DMS53 treated with DMSO at 0.1 percent for 48 hours (cell line): ENCODE measurements at regions not wholly inside any gene's neighbourhood (a gene's known extent, or its start where the extent isn't known, plus 50 kb on each side); places are given as distances from the start of the nearest gene placed in this dataset.
"Not testable (repeated sequence)": the region's sequence is repeated elsewhere in the genome, so short reads cannot be mapped to it uniquely, and the experiment has no call there.

ENCODE experiments used
- DNase-seq: peaks from one replicate; lab custom pipeline; 2025; ENCODE audit not compliant: unreplicated experiment; lab: John Stamatoyannopoulos, UW

- DNase-seq, result no peak
Observed at GRCh38 chr22:25482091-25482760, 82.2 kb upstream of the GRK3 start.

- no peak for DNase-seq
Observed at GRCh38 chr22:25482868-25483639, 81.4 kb upstream of the GRK3 start.

- no peak for DNase-seq
Observed at GRCh38 chr22:25483931-25484330, 80.5 kb upstream of the GRK3 start.

DNA sequence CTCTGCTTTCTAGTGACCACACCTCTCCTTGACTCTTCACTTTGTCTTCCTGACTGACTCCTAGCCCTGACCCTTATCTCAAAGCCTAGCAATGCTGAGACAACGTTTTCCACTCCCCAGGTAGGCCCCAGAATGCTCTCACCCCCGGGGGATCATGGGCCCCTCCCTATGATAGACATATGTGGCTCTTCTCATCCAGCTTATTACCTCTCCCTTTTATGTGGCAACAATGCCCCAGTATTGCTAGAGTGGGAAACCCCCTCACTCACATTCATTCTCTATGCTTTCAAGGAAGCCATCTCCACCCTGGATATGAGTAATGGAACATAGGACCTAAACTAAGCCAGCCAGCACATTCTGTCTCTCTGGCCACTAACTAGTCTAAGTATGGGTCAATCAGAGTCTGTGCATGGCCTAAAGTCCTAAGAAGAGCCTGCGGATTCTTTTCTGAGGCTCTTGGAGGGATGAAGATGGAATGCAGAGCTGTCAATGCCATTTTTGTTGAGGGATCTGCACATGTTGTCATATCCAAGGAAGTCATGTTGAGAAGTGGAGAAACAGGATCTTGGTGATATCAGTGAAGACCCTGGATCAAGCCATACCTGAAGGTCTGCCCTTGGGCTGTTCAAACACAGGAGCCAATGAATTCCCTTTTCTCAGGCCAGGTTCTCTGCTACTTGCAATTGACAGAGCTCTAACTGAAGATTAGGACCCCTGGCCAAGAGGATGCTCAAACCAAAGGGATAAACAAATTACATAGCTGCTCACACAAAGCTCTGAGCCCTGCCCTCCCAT lies 79.8 kb upstream of the GRK3 start:
- no peak for DNase-seq

DNA sequence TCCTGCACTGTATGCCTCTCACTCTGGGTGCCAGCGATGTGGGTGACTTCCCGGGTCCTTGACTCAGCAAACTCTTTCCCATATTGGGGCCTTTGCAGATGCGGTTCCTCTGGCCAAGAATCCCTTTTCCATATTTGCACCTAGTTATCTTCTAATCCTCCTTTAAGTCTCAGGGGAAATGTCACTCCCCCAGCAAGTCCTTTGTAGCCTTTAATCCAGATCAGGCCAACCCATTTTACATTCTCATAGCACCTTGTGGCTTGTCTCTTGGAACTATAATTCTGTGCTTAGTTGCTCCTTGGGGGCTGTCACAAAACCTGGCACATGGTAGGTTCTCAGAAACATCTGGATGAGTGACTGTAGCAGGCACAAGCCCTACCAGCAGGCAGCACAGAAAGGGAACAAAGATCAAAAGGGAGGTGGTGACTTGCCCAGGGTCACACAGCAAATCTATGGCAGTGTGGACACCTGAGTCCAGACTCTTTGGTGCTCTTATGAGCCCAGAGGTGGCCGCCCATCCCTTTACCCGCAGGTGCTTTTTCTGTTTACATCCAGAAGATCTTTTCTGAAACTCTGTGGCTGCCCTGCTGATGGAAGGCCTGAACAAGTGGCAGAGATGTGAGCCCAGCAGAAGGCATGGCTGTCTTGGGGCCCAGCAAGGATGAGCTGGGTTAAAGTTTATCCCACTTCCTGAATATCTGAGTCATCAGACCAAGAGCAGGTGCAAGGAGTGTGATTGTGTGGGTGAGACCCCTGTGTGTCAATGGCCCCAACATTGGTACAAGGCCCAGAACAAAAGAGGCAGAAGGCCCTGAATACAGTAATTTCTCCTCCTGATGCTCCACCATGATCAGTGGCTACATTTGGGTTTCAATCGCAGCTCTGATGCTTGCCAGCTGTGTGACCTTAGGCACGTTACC lies 78.6 kb upstream of the GRK3 start:
- no peak for DNase-seq

DNA sequence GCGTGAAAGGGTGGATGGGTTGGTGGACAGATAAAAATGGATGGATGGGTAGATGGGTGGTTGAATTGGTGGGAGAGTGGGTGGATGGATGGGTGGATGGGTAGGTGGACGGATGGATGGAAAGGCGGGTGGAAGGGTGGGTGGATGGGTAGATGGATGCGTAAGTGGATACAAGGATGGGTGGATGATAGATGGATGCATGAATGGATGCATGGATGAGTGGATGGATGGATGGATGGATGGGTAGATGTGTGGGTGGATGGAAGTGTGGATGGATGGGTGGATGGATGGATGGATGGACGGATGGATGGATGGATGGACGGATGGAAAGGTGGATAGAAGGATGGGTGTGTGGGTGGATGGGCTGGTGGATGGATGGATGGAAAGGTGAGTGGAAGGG lies 77.0 kb upstream of the GRK3 start:
- DNase-seq, result no peak

- DNase-seq, result no peak
Observed at GRCh38 chr22:25488244-25489020, 76.0 kb upstream of the GRK3 start.

DNA sequence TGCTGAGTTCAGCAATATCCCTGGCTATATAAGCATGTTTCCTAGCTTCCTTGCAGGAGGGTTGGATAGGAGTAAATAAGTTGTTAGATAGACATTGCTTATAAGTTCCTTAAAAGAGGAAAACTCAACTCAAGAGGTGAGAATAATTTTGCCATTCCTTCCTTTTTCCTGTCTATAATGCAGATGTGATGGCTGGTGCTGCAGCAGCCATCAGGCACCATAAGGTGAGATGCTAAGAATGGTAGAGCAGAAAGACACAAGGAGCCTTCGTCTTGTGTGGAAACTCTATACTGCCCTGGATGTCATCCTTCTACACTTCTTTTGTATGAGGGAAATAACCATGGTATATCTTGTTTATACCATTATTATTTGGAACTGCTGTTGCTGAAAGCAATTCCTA lies 74.5 kb upstream of the GRK3 start:
- no peak for DNase-seq

- DNase-seq, result no peak
Observed at GRCh38 chr22:25490896-25491295, 73.6 kb upstream of the GRK3 start.

DNA sequence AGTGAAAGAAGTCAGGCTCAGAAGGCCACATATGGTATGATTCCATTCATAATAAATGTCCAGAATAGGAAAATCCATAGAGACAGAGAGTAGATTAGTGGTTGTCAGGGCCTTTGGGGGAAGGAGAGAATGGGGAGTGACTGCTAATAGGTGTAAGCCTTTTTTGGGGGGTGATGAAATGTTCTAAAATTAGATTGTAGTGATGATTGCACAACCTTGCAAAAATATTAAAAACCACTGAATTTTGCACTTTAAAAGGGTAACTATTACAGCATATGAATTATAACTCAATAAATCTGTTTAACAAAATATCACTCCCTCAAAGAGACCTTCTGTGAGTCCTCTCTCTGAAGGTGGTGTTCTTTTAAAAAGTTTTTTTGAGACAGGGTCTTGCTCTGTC lies 72.3 kb upstream of the GRK3 start:
- DNase-seq, result no peak

DNA sequence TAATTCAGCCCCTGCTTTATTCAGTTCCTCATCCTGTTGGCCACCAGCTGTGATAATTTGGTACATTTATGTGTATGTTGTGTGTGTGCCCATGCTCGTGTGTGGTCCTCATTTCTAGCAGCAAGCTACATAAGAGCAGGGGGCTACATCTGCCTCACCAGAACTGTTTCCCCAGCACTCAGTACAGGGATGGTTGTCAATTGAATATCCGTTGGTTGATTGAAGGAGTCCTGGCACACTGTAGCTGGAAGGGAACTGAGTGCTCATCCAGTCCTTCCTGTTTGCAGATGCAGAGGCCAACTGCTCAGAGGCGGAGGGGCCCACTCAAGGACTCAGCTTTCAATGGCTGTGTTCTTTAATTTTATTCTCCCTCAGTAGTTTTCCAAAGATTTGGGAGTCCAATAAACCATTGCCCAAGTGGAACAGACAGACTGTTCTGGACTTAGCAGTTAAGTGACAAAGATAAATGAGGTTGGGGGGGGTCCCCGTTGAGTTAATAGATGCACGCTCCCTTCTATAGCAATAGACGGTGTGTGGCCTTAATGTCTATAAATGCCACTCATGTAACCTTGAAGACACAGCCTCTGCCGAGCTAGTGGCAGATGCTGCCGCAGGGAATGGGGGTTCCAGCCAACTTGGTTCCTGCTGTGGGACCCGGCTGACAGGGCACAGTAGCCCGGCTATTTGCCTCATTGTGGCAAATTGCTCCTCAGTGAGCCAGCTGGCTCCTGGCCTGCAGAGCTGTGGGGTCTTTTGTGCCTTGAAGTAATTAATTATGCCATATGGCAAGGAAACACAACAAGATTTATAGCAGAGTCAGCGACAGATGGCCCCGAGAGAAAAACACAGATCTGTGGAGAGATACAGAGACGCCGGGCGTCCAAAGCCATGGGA lies 71.4 kb upstream of the GRK3 start:
- DNase-seq, result no peak

DNA sequence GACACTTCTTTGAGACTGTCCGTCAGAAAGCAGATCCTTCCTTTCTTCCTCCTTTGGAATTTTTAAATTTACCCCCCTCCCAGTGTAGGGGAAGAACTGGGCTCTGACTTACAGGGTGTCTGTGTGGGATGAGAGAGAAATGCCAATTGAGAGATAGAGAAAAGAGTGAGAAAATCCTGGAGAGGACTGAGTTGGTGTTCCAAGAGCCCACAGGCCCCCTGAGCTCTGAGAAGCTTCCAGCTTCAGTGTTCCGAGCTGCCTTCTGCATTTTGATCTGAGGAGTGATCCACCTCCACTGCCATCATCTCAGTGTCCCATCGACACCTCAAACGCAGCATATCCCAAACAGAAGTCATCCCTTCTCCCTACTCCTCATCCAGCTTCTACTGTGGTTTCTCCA lies 70.7 kb upstream of the GRK3 start:
- no peak for DNase-seq

- DNase-seq, result no peak
Observed at GRCh38 chr22:25494774-25495173, 69.7 kb upstream of the GRK3 start.

DNA sequence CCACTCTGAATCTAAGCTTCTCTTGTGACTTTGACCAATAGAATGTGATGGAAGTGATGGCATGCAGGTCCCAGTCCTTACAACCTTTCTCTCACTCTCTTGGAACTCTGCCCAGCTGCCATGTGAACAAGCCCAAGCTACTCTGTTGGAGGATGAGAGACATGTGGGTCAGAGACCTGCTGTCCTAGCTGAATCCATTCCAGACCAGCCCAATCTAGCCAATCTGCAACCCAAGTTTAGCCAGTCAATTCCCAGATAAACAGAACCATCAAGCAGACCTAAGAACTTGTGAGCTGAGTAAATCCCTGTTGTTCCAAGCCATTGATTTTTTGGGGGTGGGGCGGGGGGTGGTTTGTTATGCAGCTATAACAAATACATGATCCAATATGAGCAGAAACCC lies 69.2 kb upstream of the GRK3 start:
- DNase-seq, result no peak

DNA sequence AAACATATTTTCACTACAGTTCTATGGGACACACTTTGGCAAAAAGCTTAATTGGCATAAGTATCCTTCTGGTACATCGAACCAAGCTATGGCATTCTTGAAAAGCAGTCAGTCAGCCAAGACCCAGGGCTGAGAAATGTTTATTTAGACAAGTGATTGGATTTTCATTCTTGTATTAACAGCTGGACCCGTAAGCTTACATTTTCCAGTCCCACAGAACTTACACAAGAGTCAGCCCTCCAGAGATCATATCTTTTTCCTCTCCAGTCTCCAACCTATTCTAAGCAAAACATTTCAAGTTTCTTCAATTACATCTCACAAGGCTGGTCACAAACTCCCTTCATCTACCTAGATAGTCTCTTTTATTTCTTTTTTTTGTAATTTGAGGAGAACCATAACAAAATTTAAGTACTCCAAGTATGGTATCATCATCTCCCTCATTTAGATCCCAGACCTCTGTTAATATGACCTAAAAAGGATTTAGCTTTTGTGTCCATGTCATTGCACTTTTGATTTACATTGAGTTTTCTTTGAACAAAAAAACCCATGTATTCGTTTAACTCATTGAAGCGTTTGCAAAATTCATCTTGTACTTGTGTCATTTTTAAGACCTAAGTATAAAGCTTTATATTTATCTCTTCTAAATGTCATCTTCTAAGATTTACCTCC lies 67.9 kb upstream of the GRK3 start:
- DNase-seq, result no peak

- no peak for DNase-seq
Observed at GRCh38 chr22:25497181-25497641, 67.3 kb upstream of the GRK3 start.

DNA sequence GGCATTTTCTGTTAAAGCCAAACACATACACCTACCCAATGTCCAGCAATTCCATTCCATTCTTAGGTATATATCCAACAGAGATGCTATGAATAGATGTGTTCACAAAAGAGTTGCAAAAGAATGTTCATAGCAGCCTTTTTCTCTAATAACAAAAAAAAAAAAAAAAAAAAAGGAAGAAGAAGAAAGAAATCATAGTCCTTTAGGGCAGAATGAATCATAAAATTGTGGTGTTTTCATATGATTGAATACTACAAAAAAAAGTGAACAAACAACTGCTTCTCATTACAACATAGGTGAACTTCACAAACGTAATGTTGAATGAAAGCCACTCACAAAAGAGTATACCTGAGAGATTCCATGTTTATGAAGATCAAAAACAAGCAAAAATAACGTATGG lies 66.8 kb upstream of the GRK3 start:
- no peak for DNase-seq

DNA sequence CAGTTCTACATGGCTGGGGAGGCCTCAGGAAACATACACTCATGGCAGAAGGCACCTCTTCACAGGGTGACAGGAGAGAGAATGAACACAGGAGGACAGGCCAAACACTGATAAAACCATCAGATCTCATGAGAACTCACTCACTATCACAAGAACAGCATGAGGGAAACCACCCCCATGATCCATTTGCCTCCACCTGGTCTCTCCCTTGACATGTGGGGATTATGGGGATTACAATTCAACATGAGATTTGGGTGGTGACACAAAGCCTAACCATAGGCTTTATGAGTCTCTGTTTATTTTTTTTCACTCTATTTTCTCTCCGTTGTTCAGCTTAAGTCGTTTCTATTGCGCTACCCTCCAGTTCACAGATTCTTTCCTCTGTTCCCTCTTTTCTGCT lies 63.8 kb upstream of the GRK3 start:
- not testable (repeated sequence) for DNase-seq

DNA sequence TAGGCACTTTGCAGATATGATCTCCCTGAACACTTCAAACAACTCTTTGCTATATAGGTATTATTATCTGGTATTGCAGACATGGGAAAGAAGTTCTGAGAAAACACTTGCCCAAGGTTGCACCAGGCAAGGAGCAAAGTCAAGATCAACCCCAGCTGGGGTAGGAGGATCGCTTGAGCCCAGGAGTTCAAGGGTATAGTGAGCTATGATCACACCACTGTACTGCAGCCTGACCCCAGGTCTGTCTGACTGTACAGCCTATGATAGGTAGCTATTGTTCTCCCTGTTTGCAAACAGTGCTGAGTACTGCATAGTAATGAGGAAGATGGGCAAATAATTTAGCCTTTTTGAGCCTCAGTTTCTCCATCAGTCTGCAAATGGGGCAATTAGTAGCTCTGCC lies 60.5 kb upstream of the GRK3 start:
- not testable (repeated sequence) for DNase-seq
